ENCODE measurements at regions not wholly inside any gene's neighbourhood (a gene's known extent, or its start where the extent isn't known, plus 50 kb on each side); places are given as distances from the start of the nearest gene placed in this dataset.

- no peak overlapping the region for H3K27ac Mint-ChIP-seq (ENCODE audit: unreplicated experiment)
These were observed 111.6 kb upstream of the GLI3 start for GRCh38 chr7:42348631-42349030.

GRCh38 chr7:42348071-42348470 is 111.1 kb upstream of the GLI3 start:
- TF ChIP-seq CTCF (IDR thresholded peaks at IDR 0.05; ENCODE audit: partially characterized antibody, unreplicated experiment) = no peak
- no peaks in the 10 kb centered on the region for H3K27me3 Mint-ChIP-seq (ENCODE audit: unreplicated experiment)
- H3K4me3 Mint-ChIP-seq (ENCODE audit: unreplicated experiment) = no peak overlapping the region
- no peak for DNase-seq
- H3K27ac Mint-ChIP-seq (ENCODE audit: unreplicated experiment) = no peak overlapping the region
- H3K9me3 Mint-ChIP-seq (ENCODE audit: unreplicated experiment) = peaks cover 3% of the 10 kb centered on the region
- no peaks in the 10 kb centered on the region for H3K36me3 Mint-ChIP-seq (ENCODE audit: unreplicated experiment)
- peaks cover 13% of the 10 kb centered on the region for H3K4me1 Mint-ChIP-seq (ENCODE audit: low read depth, unreplicated experiment)

More at GRCh38 chr7:42348631-42349030, 111.6 kb upstream of the GLI3 start:
- Mint-ChIP-seq H3K27me3 (ENCODE audit: unreplicated experiment) (no peaks in the 10 kb centered on the region), H3K4me3 (ENCODE audit: unreplicated experiment) (no peak overlapping the region), H3K9me3 (ENCODE audit: unreplicated experiment) (peaks cover 3% of the 10 kb centered on the region), H3K4me1 (ENCODE audit: low read depth, unreplicated experiment) (peaks cover 13% of the 10 kb centered on the region), H3K36me3 (ENCODE audit: unreplicated experiment) (no peaks in the 10 kb centered on the region)
- no peak for DNase-seq
- TF ChIP-seq CTCF (IDR thresholded peaks at IDR 0.05; ENCODE audit: partially characterized antibody, unreplicated experiment) = no peak

GRCh38 chr7:42347616-42348015 is 110.6 kb upstream of the GLI3 start:
- Mint-ChIP-seq H3K27ac (ENCODE audit: unreplicated experiment) (no peak overlapping the region), H3K9me3 (ENCODE audit: unreplicated experiment) (peaks cover 3% of the 10 kb centered on the region), H3K27me3 (ENCODE audit: unreplicated experiment) (no peaks in the 10 kb centered on the region), H3K4me1 (ENCODE audit: low read depth, unreplicated experiment) (peaks cover 17% of the 10 kb centered on the region), H3K4me3 (ENCODE audit: unreplicated experiment) (no peak overlapping the region), H3K36me3 (ENCODE audit: unreplicated experiment) (no peaks in the 10 kb centered on the region)
- no peak for TF ChIP-seq CTCF (IDR thresholded peaks at IDR 0.05; ENCODE audit: partially characterized antibody, unreplicated experiment)
- no peak for DNase-seq

- Mint-ChIP-seq H3K27ac (ENCODE audit: unreplicated experiment) (no peak overlapping the region), H3K36me3 (ENCODE audit: unreplicated experiment) (no peaks in the 10 kb centered on the region), H3K9me3 (ENCODE audit: unreplicated experiment) (peaks cover under 1% of the 10 kb centered on the region), H3K27me3 (ENCODE audit: unreplicated experiment) (no peaks in the 10 kb centered on the region), H3K4me1 (ENCODE audit: low read depth, unreplicated experiment) (peaks cover 20% of the 10 kb centered on the region), H3K4me3 (ENCODE audit: unreplicated experiment) (no peak overlapping the region)
- no peak for DNase-seq
- no peak for TF ChIP-seq CTCF (IDR thresholded peaks at IDR 0.05; ENCODE audit: partially characterized antibody, unreplicated experiment)
These were observed 108.7 kb upstream of the GLI3 start for GRCh38 chr7:42345478-42346299.

GRCh38 chr7:42344198-42344755 is 107.3 kb upstream of the GLI3 start:
- H3K27ac Mint-ChIP-seq (ENCODE audit: unreplicated experiment) = no peak overlapping the region
- TF ChIP-seq CTCF (IDR thresholded peaks at IDR 0.05; ENCODE audit: partially characterized antibody, unreplicated experiment) = no peak
- no peak overlapping the region for H3K4me3 Mint-ChIP-seq (ENCODE audit: unreplicated experiment)
- H3K27me3 Mint-ChIP-seq (ENCODE audit: unreplicated experiment) = no peaks in the 10 kb centered on the region
- H3K36me3 Mint-ChIP-seq (ENCODE audit: unreplicated experiment) = no peaks in the 10 kb centered on the region
- H3K9me3 Mint-ChIP-seq (ENCODE audit: unreplicated experiment) = no peaks in the 10 kb centered on the region
- DNase-seq = no peak
- peaks cover 18% of the 10 kb centered on the region for H3K4me1 Mint-ChIP-seq (ENCODE audit: low read depth, unreplicated experiment)
